ENCODE measurements at regions not wholly inside any gene's neighbourhood (a gene's known extent, or its start where the extent isn't known, plus 50 kb on each side); places are given as distances from the start of the nearest gene placed in this dataset.

DNA sequence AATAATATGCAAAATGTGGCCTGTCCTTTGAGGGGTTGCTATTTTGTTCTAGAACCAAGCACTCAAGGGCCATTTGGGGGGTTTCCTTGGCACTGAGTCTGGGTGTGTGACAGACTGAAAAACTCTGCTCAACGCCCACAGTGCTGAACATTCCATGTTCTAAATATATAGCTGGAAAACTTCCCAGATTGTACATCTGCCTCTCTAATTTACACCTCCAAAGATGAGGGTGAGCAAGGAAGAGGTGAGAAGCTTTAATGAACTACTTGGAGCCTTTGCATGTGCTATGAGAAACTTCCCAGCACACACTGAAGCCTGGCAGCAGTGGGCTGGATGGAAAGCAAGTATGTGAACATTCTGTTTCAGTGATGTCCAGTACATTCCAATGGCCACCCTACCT lies 296.7 kb upstream of the KCNH7 start:
- no peaks in the 10 kb centered on the region for H3K27me3 ChIP-seq (ENCODE audit: insufficient read depth, low read depth, low read length)
- TF ChIP-seq REST (IDR thresholded peaks at IDR 0.05; ENCODE audit: borderline replicate concordance) (no peak), EP300 (conservative IDR thresholded peaks at IDR 0.05; ENCODE audit: poor library complexity, severe bottlenecking) (no peak), POLR2AphosphoS5 (IDR thresholded peaks at IDR 0.05) (no peak), MXI1 (conservative IDR thresholded peaks at IDR 0.05; ENCODE audit: poor library complexity, severe bottlenecking) (no peak), TAF1 (IDR thresholded peaks at IDR 0.05; ENCODE audit: low read depth) (no peak), RAD21 (conservative IDR thresholded peaks at IDR 0.05) (no peak), SMC3 (conservative IDR thresholded peaks at IDR 0.05; ENCODE audit: poor library complexity) (no peak), EZH2 (IDR thresholded peaks at IDR 0.05; ENCODE audit: borderline replicate concordance, insufficient read depth, low read length, poor library complexity, severe bottlenecking) (no peak)
- TF ChIP-seq, protein P1, sequence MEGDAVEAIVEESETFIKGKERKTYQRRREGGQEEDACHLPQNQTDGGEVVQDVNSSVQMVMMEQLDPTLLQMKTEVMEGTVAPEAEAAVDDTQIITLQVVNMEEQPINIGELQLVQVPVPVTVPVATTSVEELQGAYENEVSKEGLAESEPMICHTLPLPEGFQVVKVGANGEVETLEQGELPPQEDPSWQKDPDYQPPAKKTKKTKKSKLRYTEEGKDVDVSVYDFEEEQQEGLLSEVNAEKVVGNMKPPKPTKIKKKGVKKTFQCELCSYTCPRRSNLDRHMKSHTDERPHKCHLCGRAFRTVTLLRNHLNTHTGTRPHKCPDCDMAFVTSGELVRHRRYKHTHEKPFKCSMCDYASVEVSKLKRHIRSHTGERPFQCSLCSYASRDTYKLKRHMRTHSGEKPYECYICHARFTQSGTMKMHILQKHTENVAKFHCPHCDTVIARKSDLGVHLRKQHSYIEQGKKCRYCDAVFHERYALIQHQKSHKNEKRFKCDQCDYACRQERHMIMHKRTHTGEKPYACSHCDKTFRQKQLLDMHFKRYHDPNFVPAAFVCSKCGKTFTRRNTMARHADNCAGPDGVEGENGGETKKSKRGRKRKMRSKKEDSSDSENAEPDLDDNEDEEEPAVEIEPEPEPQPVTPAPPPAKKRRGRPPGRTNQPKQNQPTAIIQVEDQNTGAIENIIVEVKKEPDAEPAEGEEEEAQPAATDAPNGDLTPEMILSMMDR (IDR thresholded peaks at IDR 0.05; ENCODE audit: poor library complexity, severe bottlenecking), result no peak
- no peaks in the 10 kb centered on the region for H3K79me2 ChIP-seq (replicated peaks; ENCODE audit: insufficient read depth, low read length)
- H3K36me3 ChIP-seq (ENCODE audit: insufficient read depth, low read length), result no peaks in the 10 kb centered on the region
- no peaks in the 10 kb centered on the region for H4K20me1 ChIP-seq (ENCODE audit: insufficient read depth)
- H3F3A ChIP-seq (ENCODE audit: insufficient read depth, low read length, poor library complexity, severe bottlenecking), result no peaks in the 10 kb centered on the region
- no peak overlapping the region for H3K27ac ChIP-seq (ENCODE audit: low read length)
- no peaks in the 10 kb centered on the region for H3K9me2 ChIP-seq (ENCODE audit: insufficient read depth, low read length)
- H3K4me3 ChIP-seq (ENCODE audit: low read length), result no peak overlapping the region
- H3K9me3 ChIP-seq (ENCODE audit: low read length), result no peaks in the 10 kb centered on the region
- H3K9ac ChIP-seq (ENCODE audit: low read length), result no peak overlapping the region
- H2AFZ ChIP-seq (ENCODE audit: low read depth, low read length), result no peak overlapping the region
- no peak overlapping the region for H3K4me2 ChIP-seq (ENCODE audit: low read length)

DNA sequence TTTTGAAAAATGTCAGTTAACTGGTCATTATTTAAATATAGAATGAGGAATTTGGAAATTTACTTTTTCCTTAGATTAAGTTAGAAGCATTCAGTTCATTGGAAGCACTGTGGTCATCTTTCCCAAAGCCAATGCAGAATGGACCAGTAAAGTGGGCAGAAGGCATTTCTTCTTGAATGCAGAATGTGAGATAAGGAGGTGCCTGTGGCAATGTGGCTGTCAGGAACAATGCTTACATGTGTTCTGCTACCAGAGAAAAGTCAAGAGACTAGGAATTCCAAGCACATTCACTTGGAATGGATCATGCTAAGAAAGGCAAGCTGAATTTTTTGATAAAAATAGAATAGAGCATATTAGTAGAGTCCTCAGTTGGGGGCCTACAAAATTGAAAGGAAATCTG lies 295.0 kb upstream of the KCNH7 start:
- no peak overlapping the region for H3K9ac ChIP-seq (ENCODE audit: low read length)
- no peaks in the 10 kb centered on the region for H4K20me1 ChIP-seq (ENCODE audit: insufficient read depth)
- no peak overlapping the region for H2AFZ ChIP-seq (ENCODE audit: low read depth, low read length)
- no peaks in the 10 kb centered on the region for H3K36me3 ChIP-seq (ENCODE audit: insufficient read depth, low read length)
- TF ChIP-seq MXI1 (conservative IDR thresholded peaks at IDR 0.05; ENCODE audit: poor library complexity, severe bottlenecking) (no peak), POLR2AphosphoS5 (IDR thresholded peaks at IDR 0.05) (no peak), SMC3 (conservative IDR thresholded peaks at IDR 0.05; ENCODE audit: poor library complexity) (no peak), EP300 (conservative IDR thresholded peaks at IDR 0.05; ENCODE audit: poor library complexity, severe bottlenecking) (no peak), EZH2 (IDR thresholded peaks at IDR 0.05; ENCODE audit: borderline replicate concordance, insufficient read depth, low read length, poor library complexity, severe bottlenecking) (no peak), RAD21 (conservative IDR thresholded peaks at IDR 0.05) (no peak), REST (IDR thresholded peaks at IDR 0.05; ENCODE audit: borderline replicate concordance) (no peak), TAF1 (IDR thresholded peaks at IDR 0.05; ENCODE audit: low read depth) (no peak)
- TF ChIP-seq, protein P1 (IDR thresholded peaks at IDR 0.05; ENCODE audit: poor library complexity, severe bottlenecking), result no peak
- H3K4me2 ChIP-seq (ENCODE audit: low read length), result no peak overlapping the region
- no peaks in the 10 kb centered on the region for H3F3A ChIP-seq (ENCODE audit: insufficient read depth, low read length, poor library complexity, severe bottlenecking)
- no peaks in the 10 kb centered on the region for H3K9me2 ChIP-seq (ENCODE audit: insufficient read depth, low read length)
- no peak overlapping the region for H3K27ac ChIP-seq (ENCODE audit: low read length)
- H3K9me3 ChIP-seq (ENCODE audit: low read length), result no peaks in the 10 kb centered on the region
- H3K79me2 ChIP-seq (replicated peaks; ENCODE audit: insufficient read depth, low read length), result no peaks in the 10 kb centered on the region
- H3K4me3 ChIP-seq (ENCODE audit: low read length), result no peak overlapping the region
- no peaks in the 10 kb centered on the region for H3K27me3 ChIP-seq (ENCODE audit: insufficient read depth, low read depth, low read length)
